H1 (cell line): ENCODE measurements at regions not wholly inside any gene's neighbourhood (a gene's known extent, or its start where the extent isn't known, plus 50 kb on each side); places are given as distances from the start of the nearest gene placed in this dataset.

ENCODE experiments used
- CTCF ChIA-PET: fragments of 300-600 bp; sonication (Branson Sonifier 250); formaldehyde crosslinking; loops from one replicate; lab custom pipeline; 2021; ENCODE audit not compliant: partially characterized antibody; lab: Charles Lee
- POLR2A ChIA-PET: fragments of 300-600 bp; sonication (Branson Sonifier 250); formaldehyde crosslinking; loops from one replicate; lab custom pipeline; 2021; ENCODE audit warnings: inconsistent platforms; ENCODE audit not compliant: partially characterized antibody; lab: Charles Lee
- DNase-seq, 2 experiments: peaks; one replicate each; pipeline versions ENCODE4 v3.0.0 to v3.0.0-alpha.2; 2010 to 2022; ENCODE audit warnings: low spot score in 2 of 2, low read depth in 1 of 2, mixed read lengths in 1 of 2
- FAIRE-seq: peaks from 2 replicates; lab custom pipeline; 2011; peaks lifted over from hg19 to GRCh38; lab: Jason Lieb, UNC
- H2AFZ ChIP-seq: 2 replicates; pipeline ENCODE4 v1.8.1; 2012; ENCODE audit warnings: low read length, inconsistent platforms
- H2AK5ac ChIP-seq: 2 replicates; pipeline ENCODE4 v1.6.1; 2013; ENCODE audit warnings: low read depth, low read length
- H2BK120ac ChIP-seq: replicated peaks from 2 replicates; pipeline ENCODE3; 2013; ENCODE audit warnings: low read depth, low read length, inconsistent platforms
- H2BK12ac ChIP-seq: 2 replicates; pipeline ENCODE4 v1.6.1; 2013; ENCODE audit warnings: low read depth, low read length
- H2BK15ac ChIP-seq: 2 replicates; pipeline ENCODE4 v1.6.1; 2013; ENCODE audit warnings: low read length
- H2BK20ac ChIP-seq: 2 replicates; pipeline ENCODE4 v1.6.1; 2013; ENCODE audit warnings: low read length
- H2BK5ac ChIP-seq: 2 replicates; pipeline ENCODE4 v1.6.1; 2013; ENCODE audit warnings: low read depth, low read length
- H3K14ac ChIP-seq: 2 replicates; pipeline ENCODE4 v1.6.1; 2013; ENCODE audit warnings: inconsistent platforms; ENCODE audit not compliant: insufficient read length
- H3K18ac ChIP-seq: 2 replicates; pipeline ENCODE4 v1.6.1; 2013; ENCODE audit warnings: low read length; ENCODE audit errors: extremely low read depth
- H3K23ac ChIP-seq: 2 replicates; pipeline ENCODE4 v1.6.1; 2013; ENCODE audit warnings: inconsistent platforms; ENCODE audit not compliant: insufficient read length
- H3K23me2 ChIP-seq: 2 replicates; pipeline ENCODE4 v1.6.1; 2013; ENCODE audit warnings: low read depth, low read length
- H3K27ac ChIP-seq: 2 replicates; pipeline ENCODE4 v1.6.1; 2011; ENCODE audit warnings: low read depth, low read length, inconsistent platforms
- H3K27me3 ChIP-seq, 4 experiments: replicated peaks in 1 of 4; 1 replicate in 1 of 4; 2 replicates in 3 of 4; pipeline versions ENCODE4 v1.6.1 to v1.8.1; 2011 to 2013; ENCODE audit warnings: low read length in 3 of 4, mild to moderate bottlenecking in 3 of 4, inconsistent platforms in 2 of 4, mixed read lengths in 2 of 4, moderate library complexity in 1 of 4; ENCODE audit not compliant: control insufficient read depth in 3 of 4, insufficient read depth in 3 of 4; ENCODE audit errors: extremely low read depth in 1 of 4
- H3K36me3 ChIP-seq, 4 experiments: 2 replicates each; pipeline versions ENCODE4 v1.6.1 to v1.8.1; 2011 to 2013; ENCODE audit warnings: mild to moderate bottlenecking in 4 of 4, low read length in 3 of 4, moderate library complexity in 2 of 4, control low read depth in 1 of 4, inconsistent platforms in 1 of 4; ENCODE audit not compliant: insufficient read depth in 4 of 4, control insufficient read depth in 2 of 4
- H3K4ac ChIP-seq: replicated peaks from 2 replicates; pipeline ENCODE3; 2013; ENCODE audit warnings: low read length, low read depth, mixed read lengths, inconsistent platforms; ENCODE audit not compliant: insufficient read length
- H3K4me1 ChIP-seq, 4 experiments: replicated peaks in 1 of 4; 1 replicate in 1 of 4; 2 replicates in 3 of 4; pipeline versions ENCODE4 v1.6.1 to v1.8.1; 2011 to 2013; ENCODE audit warnings: low read length in 3 of 4, inconsistent platforms in 2 of 4, mixed read lengths in 1 of 4; ENCODE audit not compliant: insufficient read depth in 4 of 4, control insufficient read depth in 3 of 4
- H3K4me2 ChIP-seq, 2 experiments: 2 replicates each; pipeline versions ENCODE4 v1.6.1 to v1.8.1; 2011 to 2013; ENCODE audit warnings: low read depth in 2 of 2, low read length in 2 of 2, control low read depth in 1 of 2, inconsistent platforms in 1 of 2, mild to moderate bottlenecking in 1 of 2; ENCODE audit not compliant: insufficient read depth in 1 of 2
- H3K4me3 ChIP-seq, 4 experiments: fragments of 200-600, 300-600 bp in 1 of 4; sonication (generic), shearing (Covaris generic), sonication (Bioruptor Twin) in 1 of 4; 2 replicates each; pipeline versions ENCODE4 v1.5.1 to v1.8.1; 2011 to 2016; ENCODE audit warnings: low read length in 4 of 4, low read depth in 3 of 4, control low read depth in 2 of 4, inconsistent platforms in 2 of 4, mild to moderate bottlenecking in 2 of 4, mixed read lengths in 1 of 4, moderate library complexity in 1 of 4; ENCODE audit not compliant: insufficient read depth in 2 of 4; ENCODE audit errors: extremely low read depth in 1 of 4
- H3K56ac ChIP-seq: replicated peaks from 2 replicates; pipeline ENCODE3; 2013; ENCODE audit warnings: low read depth, mild to moderate bottlenecking, mixed read lengths, low read length, inconsistent platforms; ENCODE audit not compliant: insufficient read length
- H3K79me1 ChIP-seq: 2 replicates; pipeline ENCODE4 v1.6.1; 2013; ENCODE audit warnings: low read depth, low read length, control low read depth
- H3K79me2 ChIP-seq, 2 experiments: 2 replicates each; pipeline versions ENCODE4 v1.6.1 to v1.8.1; 2012 to 2013; ENCODE audit warnings: low read length in 2 of 2, mild to moderate bottlenecking in 2 of 2, inconsistent platforms in 1 of 2; ENCODE audit not compliant: insufficient read depth in 2 of 2, control insufficient read depth in 1 of 2
- H3K9ac ChIP-seq, 4 experiments: replicated peaks in 1 of 4; 1 replicate in 1 of 4; 2 replicates in 3 of 4; pipeline versions ENCODE4 v1.6.1 to v1.8.1; 2011 to 2013; ENCODE audit warnings: low read depth in 3 of 4, low read length in 3 of 4, control low read depth in 2 of 4, mild to moderate bottlenecking in 2 of 4, moderate library complexity in 2 of 4, inconsistent platforms in 1 of 4; ENCODE audit errors: extremely low read depth in 1 of 4
- H3K9me3 ChIP-seq, 2 experiments: 2 replicates each; pipeline versions ENCODE4 v1.6.1 to v1.8.1; 2012 to 2013; ENCODE audit warnings: mild to moderate bottlenecking in 2 of 2, moderate library complexity in 2 of 2, control low read depth in 1 of 2, inconsistent platforms in 1 of 2, low read depth in 1 of 2, low read length in 1 of 2, mixed read lengths in 1 of 2; ENCODE audit not compliant: insufficient read depth in 2 of 2
- H4K20me1 ChIP-seq, 2 experiments: replicated peaks in 1 of 2; 2 replicates each; pipeline versions ENCODE3 to v1.8.1; 2011 to 2013; ENCODE audit warnings: inconsistent platforms in 2 of 2, low read length in 2 of 2, mild to moderate bottlenecking in 1 of 2; ENCODE audit not compliant: insufficient read depth in 2 of 2, control insufficient read depth in 1 of 2
- H4K5ac ChIP-seq: 2 replicates; pipeline ENCODE4 v1.6.1; 2013; ENCODE audit warnings: low read length, low read depth, mixed read lengths, inconsistent platforms; ENCODE audit not compliant: insufficient read length
- H4K8ac ChIP-seq: 2 replicates; pipeline ENCODE4 v1.8.0; 2013; ENCODE audit warnings: mild to moderate bottlenecking, moderate library complexity, low read length, inconsistent platforms; ENCODE audit not compliant: insufficient read depth; ENCODE audit errors: extremely low read depth
- H4K91ac ChIP-seq: replicated peaks from 2 replicates; pipeline ENCODE3; 2013; ENCODE audit warnings: low read length, mixed read lengths, inconsistent platforms; ENCODE audit not compliant: insufficient read length
- BCL11A ChIP-seq, 2 experiments: IDR thresholded peaks; one replicate each; pipeline ENCODE4 v1.6.1; 2011; ENCODE audit warnings: low read depth in 2 of 2, low read length in 2 of 2, mild to moderate bottlenecking in 2 of 2
- CHD2 ChIP-seq: IDR thresholded peaks from 2 replicates; pipeline ENCODE4 v1.6.1; 2012; ENCODE audit warnings: low read length, improper control_type of control experiment
- CREB1 ChIP-seq: IDR thresholded peaks from 2 replicates; pipeline ENCODE4 v1.6.1; 2012; ENCODE audit warnings: inconsistent platforms
- HDAC2 ChIP-seq, 2 experiments: fragments of 300-600 bp in 1 of 2; sonication (generic) in 1 of 2; IDR thresholded peaks; 2 replicates each; pipeline ENCODE4 v1.6.1; 2011 to 2012; ENCODE audit warnings: low read depth in 2 of 2, low read length in 2 of 2, mild to moderate bottlenecking in 2 of 2, moderate library complexity in 2 of 2, borderline replicate concordance in 1 of 2, inconsistent platforms in 1 of 2
- JUN ChIP-seq: IDR thresholded peaks from 2 replicates; pipeline ENCODE4 v1.6.1; 2011; ENCODE audit warnings: low read depth, mild to moderate bottlenecking, improper control_type of control experiment, low read length
- JUND ChIP-seq: IDR thresholded peaks from 2 replicates; pipeline ENCODE4 v1.6.1; 2011; ENCODE audit warnings: mild to moderate bottlenecking, improper control_type of control experiment, low read length
- NANOG ChIP-seq: IDR thresholded peaks from 2 replicates; pipeline ENCODE4 v1.6.1; 2011; ENCODE audit warnings: low read length, low read depth, mild to moderate bottlenecking, inconsistent platforms; ENCODE audit not compliant: insufficient read depth, poor library complexity, severe bottlenecking
- RBBP5 ChIP-seq: IDR thresholded peaks from 2 replicates; pipeline ENCODE4 v1.7.1; 2012; ENCODE audit warnings: low read depth, mild to moderate bottlenecking, inconsistent platforms, low read length, moderate library complexity, borderline replicate concordance
- RXRA ChIP-seq: IDR thresholded peaks from 2 replicates; pipeline ENCODE4 v1.6.1; 2011; ENCODE audit warnings: low read depth, mild to moderate bottlenecking, low read length, moderate library complexity; ENCODE audit not compliant: insufficient read depth
- SAP30 ChIP-seq: fragments of 300-600 bp; sonication (generic); IDR thresholded peaks from 2 replicates; pipeline ENCODE4 v1.7.1; 2012; ENCODE audit warnings: low read length, moderate library complexity, mild to moderate bottlenecking, inconsistent platforms; ENCODE audit not compliant: insufficient read depth, insufficient replicate concordance
- SP1 ChIP-seq: IDR thresholded peaks from 2 replicates; pipeline ENCODE4 v1.6.1; 2011; ENCODE audit warnings: low read depth, low read length
- SP2 ChIP-seq: IDR thresholded peaks from 2 replicates; pipeline ENCODE4 v1.6.1; 2012; ENCODE audit warnings: mild to moderate bottlenecking, low read length, inconsistent platforms
- TEAD4 ChIP-seq: IDR thresholded peaks from 2 replicates; pipeline ENCODE4 v1.6.1; 2012; ENCODE audit warnings: low read depth, low read length, inconsistent platforms, mixed read lengths
- WGBS, 2 experiments: shearing (Covaris generic) in 1 of 2; methylation state at CpG; one replicate each; pipeline versions ENCODE4 v1.1.6 to v1.1.7; 2013 to 2015; ENCODE audit warnings: low lambda C conversion rate in 2 of 2, mixed read lengths in 2 of 2, inconsistent platforms in 1 of 2, low coverage in 1 of 2, missing lambda C conversion rate in 1 of 2; ENCODE audit not compliant: insufficient replicate concordance in 2 of 2, insufficient coverage in 1 of 2, insufficient read length in 1 of 2; ENCODE audit errors: extremely low coverage in 1 of 2, missing lambda C conversion rate in 1 of 2; 5-methylcytosine and 5-hydroxymethylcytosine counted together
- TF ChIP-seq, protein P1 (sequence below): IDR thresholded peaks from 2 replicates; pipeline ENCODE4 v1.6.1; 2012; ENCODE audit warnings: inconsistent platforms

DNA sequence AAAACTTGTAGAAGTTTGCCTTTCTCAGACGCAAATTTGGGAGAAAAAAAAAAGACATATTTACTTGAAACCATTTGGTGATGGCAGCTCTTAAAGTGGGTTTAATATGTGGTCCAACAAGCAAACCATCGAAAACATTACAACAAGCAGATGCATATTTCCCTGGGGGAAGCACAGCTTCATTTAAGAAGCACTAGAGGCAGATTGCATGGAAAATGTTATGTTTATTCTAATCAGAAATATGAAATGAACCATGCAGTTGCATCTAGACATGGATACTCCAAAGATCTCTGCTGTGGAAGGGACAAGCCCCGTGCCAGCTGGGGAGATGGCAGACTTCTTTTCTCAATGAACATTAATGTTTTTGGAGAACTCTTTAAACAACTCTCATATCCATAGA, 57.4 kb upstream of the PARVA start:
- Histone ChIP-seq H4K91ac (no peak overlapping the region), H2AK5ac (no peak overlapping the region), H3K4me1 (peaks cover 0 to 9% (median 0%) of the 10 kb centered on the region in 4 experiments; a peak in 3 of 7 replicates), H3K23ac (no peak overlapping the region), H3K56ac (no peak overlapping the region), H3K23me2 (no peaks in the 10 kb centered on the region; the same call in 1 of the 2 replicates), H3K79me1 (no peaks in the 10 kb centered on the region), H3K36me3 (no peaks in the 10 kb centered on the region), H4K5ac (no peak overlapping the region), H3K9me3 (peaks cover under 1 to 3% of the 10 kb centered on the region in 2 experiments; a peak in 3 of 4 replicates), H3K27ac (no peak overlapping the region), H3K79me2 (no peaks in the 10 kb centered on the region), H2AFZ (peak overlapping the region; percentile 92; the same call in 1 of the 2 replicates), H3K4ac (no peak overlapping the region), H3K14ac (no peak overlapping the region), H4K20me1 (no peaks in the 10 kb centered on the region), H2BK5ac (no peak overlapping the region), H3K4me2 (no peak overlapping the region), H4K8ac (no peak overlapping the region), H3K27me3 (no peaks in the 10 kb centered on the region), H2BK120ac (no peak overlapping the region), H2BK12ac (no peak overlapping the region), H3K4me3 (no peak overlapping the region), H3K18ac (no peak overlapping the region), H3K9ac (no peak overlapping the region), H2BK20ac (no peak overlapping the region), H2BK15ac (no peak overlapping the region)
- DNase-seq (no peak), FAIRE-seq (no peak)
- ChIA-PET POLR2A (no interaction called here), CTCF (interaction anchor here (0.6 to 4.9 kb wide), 7 partner anchors 11 to 276 kb away, joined by 3 to 32 read pairs (median 6); no protein-coding TSS in a partner anchor)
- 83% methylated on average over 3 of the region's 3 CpGs; no CpG with 5 or more reads in 1 of the 2 experiments for WGBS, 2 experiments
- TF ChIP-seq BCL11A (IDR thresholded peaks at IDR 0.05; ENCODE audit: low read depth in 2 of 2, low read length in 2 of 2): no peak
- no peak for TF ChIP-seq HDAC2 (IDR thresholded peaks at IDR 0.05; ENCODE audit: borderline replicate concordance in 1 of 2, low read depth in 2 of 2, low read length in 2 of 2)
- TF ChIP-seq TEAD4: no peak
- TF ChIP-seq NANOG: no peak
- no peak for TF ChIP-seq JUN
- no peak for TF ChIP-seq RBBP5
- no peak for TF ChIP-seq RXRA
- no peak for TF ChIP-seq SAP30
- TF ChIP-seq CHD2: no peak
- no peak for TF ChIP-seq JUND
- TF ChIP-seq SP2: no peak
- TF ChIP-seq SP1: no peak
- TF ChIP-seq, protein P1, sequence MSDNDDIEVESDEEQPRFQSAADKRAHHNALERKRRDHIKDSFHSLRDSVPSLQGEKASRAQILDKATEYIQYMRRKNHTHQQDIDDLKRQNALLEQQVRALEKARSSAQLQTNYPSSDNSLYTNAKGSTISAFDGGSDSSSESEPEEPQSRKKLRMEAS: no peak
- no peak for TF ChIP-seq CREB1
